Transverse colon (tissue), 4 donors: ENCODE measurements at regions not wholly inside any gene's neighbourhood (a gene's known extent, or its start where the extent isn't known, plus 50 kb on each side); places are given as distances from the start of the nearest gene placed in this dataset.

Experiments used
- CTCF ChIP-seq, 5 experiments: fragments of 200-600 bp in 3 of 5; fragments of 450-650 bp in 2 of 5; sonication (generic) in 3 of 5; IDR thresholded peaks; 1 replicate in 2 of 5; 2 replicates in 3 of 5; pipeline ENCODE4 v1.5.1; 2016 to 2017; ENCODE audit warnings: antibody characterized with exemption in 5 of 5, inconsistent platforms in 3 of 5, mild to moderate bottlenecking in 2 of 5, moderate library complexity in 1 of 5
- EP300 ChIP-seq: sonication (generic); formaldehyde crosslinking; IDR thresholded peaks from one replicate; pipeline ENCODE4 v1.6.1; 2017; ENCODE audit warnings: antibody characterized with exemption, low read depth
- POLR2A ChIP-seq: fragments of 450-650 bp; IDR thresholded peaks from one replicate; pipeline ENCODE4 v1.6.1; 2016; ENCODE audit warnings: antibody characterized with exemption, mild to moderate bottlenecking, moderate library complexity
- POLR2AphosphoS5 ChIP-seq, 3 donors: sonication (generic); formaldehyde crosslinking; IDR thresholded peaks; one replicate each; pipeline ENCODE4 v1.6.1; 2016; ENCODE audit warnings: antibody characterized with exemption in 3 of 3

- TF ChIP-seq POLR2AphosphoS5 (IDR thresholded peaks at IDR 0.05), result no peak
- TF ChIP-seq CTCF (IDR thresholded peaks at IDR 0.05), result no peak
- TF ChIP-seq POLR2A, result no peak
- no peak for TF ChIP-seq EP300
Observed at GRCh38 chr2:147083664-147084063, 761.2 kb upstream of the ACVR2A start.
